Esophagus muscularis mucosa (tissue), 4 donors: ENCODE measurements at regions not wholly inside any gene's neighbourhood (a gene's known extent, or its start where the extent isn't known, plus 50 kb on each side); places are given as distances from the start of the nearest gene placed in this dataset.

ENCODE experiments used
- DNase-seq: peaks from one replicate; pipeline ENCODE4 v3.0.0-alpha.2; 2017; ENCODE audit errors: extremely low spot score
- H3K27ac ChIP-seq, 4 donors: fragments of 200-600 bp; sonication (generic); replicated peaks in 1 of 4; 1 replicate in 3 of 4; 2 replicates in 1 of 4; pipeline ENCODE4 v1.5.1; 2016 to 2019; ENCODE audit warnings: mild to moderate bottlenecking in 1 of 4
- H3K27me3 ChIP-seq, 4 donors: fragments of 200-600 bp; sonication (generic); one replicate each; pipeline versions ENCODE4 v1.5.1 to v1.6.0; 2016 to 2019
- H3K36me3 ChIP-seq, 4 donors: fragments of 200-600 bp; sonication (generic); one replicate each; pipeline ENCODE4 v1.5.1; 2016 to 2019
- H3K4me1 ChIP-seq, 4 donors: fragments of 200-600 bp; sonication (generic); one replicate each; pipeline ENCODE4 v1.5.1; 2016 to 2019
- H3K4me3 ChIP-seq, 4 donors: fragments of 200-600 bp; sonication (generic); 1 replicate in 2 of 4; 2 replicates in 2 of 4; pipeline ENCODE4 v1.5.1; 2016 to 2019; ENCODE audit warnings: mild to moderate bottlenecking in 4 of 4, moderate library complexity in 1 of 4
- H3K9me3 ChIP-seq, 4 donors: fragments of 200-600 bp; sonication (generic); 1 replicate in 3 of 4; 2 replicates in 1 of 4; pipeline ENCODE4 v1.5.1; 2016 to 2019
- EP300 ChIP-seq: sonication (generic); formaldehyde crosslinking; IDR thresholded peaks from one replicate; pipeline ENCODE4 v1.6.1; 2017; ENCODE audit warnings: antibody characterized with exemption
- POLR2A ChIP-seq: fragments of 450-650 bp; IDR thresholded peaks from one replicate; pipeline ENCODE4 v1.6.1; 2017; ENCODE audit warnings: antibody characterized with exemption, moderate library complexity, mild to moderate bottlenecking, low read depth
- POLR2AphosphoS5 ChIP-seq, 2 donors: sonication (generic); formaldehyde crosslinking; IDR thresholded peaks; one replicate each; pipeline ENCODE4 v1.6.1; 2017; ENCODE audit warnings: antibody characterized with exemption in 2 of 2
- WGBS: methylation state at CpG from one replicate; pipeline ENCODE4 v1.1.5; 2018; 5-methylcytosine and 5-hydroxymethylcytosine counted together
- intact Hi-C: fragments of 100-400 bp; cut with DNase I; formaldehyde crosslinking; loops from one replicate; pipeline ENCODE4 v1.15.1; 2023
- TF ChIP-seq, protein P1 (sequence below), 3 experiments: fragments of 200-600 bp in 2 of 3; fragments of 450-650 bp in 1 of 3; sonication (generic) in 2 of 3; IDR thresholded peaks; one replicate each; pipeline ENCODE4 v1.5.1; 2017 to 2019; ENCODE audit warnings: antibody characterized with exemption in 3 of 3, mild to moderate bottlenecking in 2 of 3, moderate library complexity in 1 of 3

- WGBS = 67% methylated on average over 15 of the region's 15 CpGs
- TF ChIP-seq POLR2AphosphoS5 (IDR thresholded peaks at IDR 0.05) = peak in 1 of 2 donors; percentile 38
- no peak for TF ChIP-seq POLR2A
- H3K4me1 ChIP-seq = peaks cover 3 to 18% (median 11%) of the 10 kb centered on the region in 4 donors
- no peaks in the 10 kb centered on the region for H3K9me3 ChIP-seq
- peaks cover 0 to 18% (median 3%) of the 10 kb centered on the region in 4 donors for H3K27me3 ChIP-seq
- intact Hi-C loops = no loop called here
- peak overlapping the region; percentile 34 to 68 (median 62) for H3K27ac ChIP-seq
- DNase-seq = no peak
- H3K36me3 ChIP-seq = no peaks in the 10 kb centered on the region
- H3K4me3 ChIP-seq = no peak overlapping the region
Measured at GRCh38 chr2:236971131-236971821, 114.4 kb upstream of the COPS8 start.

DNA sequence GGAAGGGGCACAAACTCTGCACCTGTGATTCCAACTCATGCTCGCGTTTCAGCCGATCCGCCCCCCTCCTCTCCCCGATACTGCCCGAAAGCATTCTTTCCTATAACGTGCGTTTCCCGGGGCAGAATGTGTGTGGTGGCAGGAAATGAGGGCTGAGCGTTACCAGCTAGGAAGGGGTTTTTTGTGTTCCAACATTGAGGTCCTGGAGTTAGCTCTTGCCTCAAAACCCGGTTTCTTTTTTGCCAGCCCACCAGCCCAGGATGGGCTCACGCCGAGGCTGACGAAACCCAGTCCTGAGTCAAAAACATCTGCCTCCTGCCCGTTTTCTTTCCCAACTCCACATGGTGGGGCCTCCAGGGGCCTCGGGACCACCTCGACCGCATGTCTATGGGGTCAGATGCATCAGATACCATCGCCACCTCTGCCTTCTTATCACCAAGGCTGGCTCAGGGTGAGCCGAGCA, 113.7 kb upstream of the COPS8 start:
- 59% methylated on average over 15 of the region's 20 CpGs for WGBS

GRCh38 chr2:236972491-236973342, 113.0 kb upstream of the COPS8 start:
- no peak overlapping the region for H3K4me3 ChIP-seq
- no peak for DNase-seq
- H3K36me3 ChIP-seq = no peaks in the 10 kb centered on the region
- peak; percentile 24 to 47 for TF ChIP-seq POLR2AphosphoS5 (IDR thresholded peaks at IDR 0.05)
- TF ChIP-seq, protein P1, sequence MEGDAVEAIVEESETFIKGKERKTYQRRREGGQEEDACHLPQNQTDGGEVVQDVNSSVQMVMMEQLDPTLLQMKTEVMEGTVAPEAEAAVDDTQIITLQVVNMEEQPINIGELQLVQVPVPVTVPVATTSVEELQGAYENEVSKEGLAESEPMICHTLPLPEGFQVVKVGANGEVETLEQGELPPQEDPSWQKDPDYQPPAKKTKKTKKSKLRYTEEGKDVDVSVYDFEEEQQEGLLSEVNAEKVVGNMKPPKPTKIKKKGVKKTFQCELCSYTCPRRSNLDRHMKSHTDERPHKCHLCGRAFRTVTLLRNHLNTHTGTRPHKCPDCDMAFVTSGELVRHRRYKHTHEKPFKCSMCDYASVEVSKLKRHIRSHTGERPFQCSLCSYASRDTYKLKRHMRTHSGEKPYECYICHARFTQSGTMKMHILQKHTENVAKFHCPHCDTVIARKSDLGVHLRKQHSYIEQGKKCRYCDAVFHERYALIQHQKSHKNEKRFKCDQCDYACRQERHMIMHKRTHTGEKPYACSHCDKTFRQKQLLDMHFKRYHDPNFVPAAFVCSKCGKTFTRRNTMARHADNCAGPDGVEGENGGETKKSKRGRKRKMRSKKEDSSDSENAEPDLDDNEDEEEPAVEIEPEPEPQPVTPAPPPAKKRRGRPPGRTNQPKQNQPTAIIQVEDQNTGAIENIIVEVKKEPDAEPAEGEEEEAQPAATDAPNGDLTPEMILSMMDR (IDR thresholded peaks at IDR 0.05) = no peak
- no peaks in the 10 kb centered on the region for H3K9me3 ChIP-seq
- peak overlapping the region; percentile 35 to 68 (median 62) for H3K27ac ChIP-seq
- peaks cover 3 to 18% (median 9%) of the 10 kb centered on the region in 4 donors for H3K4me1 ChIP-seq
- WGBS = 69% methylated on average over 11 of the region's 11 CpGs
- intact Hi-C loops = no loop called here
- peaks cover 0 to 29% (median 3%) of the 10 kb centered on the region in 4 donors for H3K27me3 ChIP-seq

More for the DNA sequence above, 113.7 kb upstream of the COPS8 start:
- intact Hi-C loops = no loop called here
- TF ChIP-seq, protein P1 (IDR thresholded peaks at IDR 0.05) = no peak
- TF ChIP-seq POLR2AphosphoS5 (IDR thresholded peaks at IDR 0.05) (no peak), POLR2A (no peak), EP300 (no peak)
- H3K27me3 ChIP-seq = peaks cover 0 to 23% (median 3%) of the 10 kb centered on the region in 4 donors
- H3K36me3 ChIP-seq = no peaks in the 10 kb centered on the region
- no peaks in the 10 kb centered on the region for H3K9me3 ChIP-seq
- H3K27ac ChIP-seq = peak overlapping the region; percentile 34 to 68 (median 62)
- H3K4me3 ChIP-seq = no peak overlapping the region
- DNase-seq = no peak
- H3K4me1 ChIP-seq = peaks cover 3 to 18% (median 10%) of the 10 kb centered on the region in 4 donors

- no peaks in the 10 kb centered on the region for H3K36me3 ChIP-seq
- H3K27ac ChIP-seq = peak overlapping the region; percentile 1 to 48 (median 38)
- WGBS = 73% methylated on average over 7 of the region's 7 CpGs
- H3K4me3 ChIP-seq = no peak overlapping the region
- DNase-seq = no peak
- intact Hi-C loops = no loop called here
- H3K4me1 ChIP-seq = peaks cover 3 to 18% (median 9%) of the 10 kb centered on the region in 4 donors
- TF ChIP-seq POLR2A (no peak), EP300 (no peak), POLR2AphosphoS5 (IDR thresholded peaks at IDR 0.05) (no peak)
- TF ChIP-seq, protein P1 (IDR thresholded peaks at IDR 0.05) = no peak
- H3K9me3 ChIP-seq = no peaks in the 10 kb centered on the region
- H3K27me3 ChIP-seq = peaks cover 0 to 29% (median 3%) of the 10 kb centered on the region in 4 donors
Measured at GRCh38 chr2:236973343-236973980, 112.2 kb upstream of the COPS8 start.
